ENCODE measurements at regions not wholly inside any gene's neighbourhood (a gene's known extent, or its start where the extent isn't known, plus 50 kb on each side); places are given as distances from the start of the nearest gene placed in this dataset.

GRCh38 chr15:97115761-97116070 lies 785.2 kb downstream of the NR2F2 start:
- in situ Hi-C loops (cut with MboI; ENCODE audit: low sequenced_read_pairs): no loop called here
- H3K4me1 ChIP-seq (ENCODE audit: control insufficient read depth, insufficient read depth, low read length): no peaks in the 10 kb centered on the region
- H2AK5ac ChIP-seq (ENCODE audit: low read depth, low read length): no peak overlapping the region
- H3K27me3 ChIP-seq (ENCODE audit: control insufficient read depth, insufficient read depth, low read length): no peaks in the 10 kb centered on the region
- peaks cover 11% of the 10 kb centered on the region for H3K9me3 ChIP-seq (ENCODE audit: control insufficient read depth, insufficient read depth, low read length)
- DNase-seq (no peak), ATAC-seq (ENCODE audit: low read depth) (no peak)
- ChIA-PET POLR2A (ENCODE audit: unreplicated experiment) (no interaction called here), CTCF (no interaction called here)
- no peaks in the 10 kb centered on the region for H3K79me1 ChIP-seq (ENCODE audit: low read depth in 1 of 2, low read length in 2 of 2)
- no peak overlapping the region for H3K4me3 ChIP-seq (ENCODE audit: insufficient read depth, low read depth, low read length)
- no peak overlapping the region for H3K27ac ChIP-seq (ENCODE audit: insufficient read depth, low read length)
- H2BK120ac ChIP-seq (ENCODE audit: low read depth, low read length): no peak overlapping the region
- no peak overlapping the region for H4K8ac ChIP-seq (ENCODE audit: low read depth in 2 of 2, low read length in 2 of 2)
- H2BK15ac ChIP-seq (ENCODE audit: low read depth, low read length): no peak overlapping the region
- H3K36me3 ChIP-seq (ENCODE audit: control insufficient read depth, insufficient read depth, low read length): no peaks in the 10 kb centered on the region
- dilution Hi-C loops (cut with HindIII; ENCODE audit: low sequenced_read_pairs, unreplicated experiment): no loop called here
- H3K4ac ChIP-seq (ENCODE audit: low read depth, low read length): no peak overlapping the region
- no TSS peak for BruUV-seq (replicated peaks)
- intact Hi-C loops (cut with micrococcal nuclease): no loop called here
- H4K5ac ChIP-seq (ENCODE audit: low read depth, low read length): no peak overlapping the region
- WGBS, 2 experiments (ENCODE audit: extremely low coverage in 2 of 2, insufficient read length in 1 of 2): no CpG with 5 or more reads among the region's 3 CpGs
- no peak overlapping the region for H2AFZ ChIP-seq (replicated peaks; ENCODE audit: low read length, poor library complexity)
- H2BK20ac ChIP-seq (ENCODE audit: low read depth, low read length): no peak overlapping the region
- no peak overlapping the region for H2BK5ac ChIP-seq (ENCODE audit: low read depth, low read length, poor library complexity, severe bottlenecking)
- H2AK9ac ChIP-seq (replicated peaks; ENCODE audit: low read depth, low read length, poor library complexity): no peak overlapping the region
- H3K56ac ChIP-seq (ENCODE audit: extremely low read depth, insufficient read depth, low read length): no peak overlapping the region
- no peaks in the 10 kb centered on the region for H4K20me1 ChIP-seq (ENCODE audit: insufficient read depth, low read length)
- no peak overlapping the region for H3K18ac ChIP-seq (ENCODE audit: low read depth, low read length)
- H3K9ac ChIP-seq (ENCODE audit: low read depth, low read length): no peak overlapping the region
- H3K23ac ChIP-seq (ENCODE audit: low read depth, low read length): no peak overlapping the region
- no peak overlapping the region for H3K14ac ChIP-seq (replicated peaks; ENCODE audit: low read depth, low read length)
- TF ChIP-seq POLR2A (IDR thresholded peaks at IDR 0.05; ENCODE audit: low read depth, low read length): no peak
- no peak for TF ChIP-seq CEBPB (IDR thresholded peaks at IDR 0.05; ENCODE audit: low read depth, low read length)
- TF ChIP-seq MXI1 (IDR thresholded peaks at IDR 0.05; ENCODE audit: borderline replicate concordance, low read depth, low read length): no peak
- no peak overlapping the region for H3K4me2 ChIP-seq (ENCODE audit: low read depth, low read length)
- no peak overlapping the region for H4K91ac ChIP-seq (ENCODE audit: insufficient read depth, low read depth, low read length)
- no peaks in the 10 kb centered on the region for H3K9me1 ChIP-seq (ENCODE audit: insufficient read depth, low read length)

All from IMR-90 (cell line).